Chondrocyte (in vitro differentiated cells): ENCODE measurements at regions not wholly inside any gene's neighbourhood (a gene's known extent, or its start where the extent isn't known, plus 50 kb on each side); places are given as distances from the start of the nearest gene placed in this dataset.
"Not testable (repeated sequence)": the region's sequence is repeated elsewhere in the genome, so short reads cannot be mapped to it uniquely, and the experiment has no call there.

Experiments used
- DNase-seq: peaks from one replicate; pipeline ENCODE4 v3.0.0; 2021; ENCODE audit warnings: mixed read lengths, low spot score
- H3K27ac Mint-ChIP-seq: one replicate; pipeline ENCODE4 v1.8.0; 2021; ENCODE audit warnings: mild to moderate bottlenecking, moderate library complexity, mixed read lengths; ENCODE audit not compliant: unreplicated experiment
- H3K27me3 Mint-ChIP-seq: 2 replicates; pipeline ENCODE4 v1.8.0; 2021; ENCODE audit warnings: low read depth, mixed read lengths
- H3K36me3 Mint-ChIP-seq: 2 replicates; pipeline ENCODE4 v1.8.0; 2021; ENCODE audit warnings: low read depth, mixed read lengths
- H3K4me1 Mint-ChIP-seq: 2 replicates; pipeline ENCODE4 v1.8.0; 2021; ENCODE audit warnings: low read depth, mild to moderate bottlenecking, mixed read lengths
- H3K4me3 Mint-ChIP-seq: one replicate; pipeline ENCODE4 v1.8.0; 2021; ENCODE audit warnings: mild to moderate bottlenecking, moderate library complexity, mixed read lengths; ENCODE audit not compliant: unreplicated experiment
- H3K9me3 Mint-ChIP-seq: 2 replicates; pipeline ENCODE4 v1.8.0; 2021; ENCODE audit warnings: low read depth, mixed read lengths
- TF ChIP-seq, protein P1 (sequence below): fragments of 200-600 bp; sonication (generic); IDR thresholded peaks from 2 replicates; pipeline ENCODE4 v1.5.0; 2021; ENCODE audit warnings: antibody characterized with exemption, mild to moderate bottlenecking, moderate library complexity

DNA sequence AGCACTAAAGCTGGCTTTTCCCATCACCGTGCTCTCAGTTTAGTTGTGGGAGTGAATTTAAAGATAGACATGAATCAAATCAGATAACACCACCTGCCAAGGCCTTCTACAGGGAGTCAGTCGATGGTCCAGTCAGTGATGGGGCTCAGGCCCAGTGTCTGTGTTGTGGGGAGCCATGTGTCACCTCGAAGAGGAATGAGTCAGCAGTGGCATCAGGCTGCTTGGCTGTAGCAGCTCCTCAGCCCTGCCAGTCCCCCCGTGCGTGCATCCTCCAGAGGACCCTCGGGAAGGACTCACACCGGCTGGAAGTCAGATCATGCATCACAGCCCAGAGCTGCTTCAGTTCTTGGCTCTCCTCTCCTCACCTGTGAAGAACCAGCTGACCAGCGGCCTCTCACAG lies 420.4 kb upstream of the RAB6C start:
- TF ChIP-seq, protein P1, sequence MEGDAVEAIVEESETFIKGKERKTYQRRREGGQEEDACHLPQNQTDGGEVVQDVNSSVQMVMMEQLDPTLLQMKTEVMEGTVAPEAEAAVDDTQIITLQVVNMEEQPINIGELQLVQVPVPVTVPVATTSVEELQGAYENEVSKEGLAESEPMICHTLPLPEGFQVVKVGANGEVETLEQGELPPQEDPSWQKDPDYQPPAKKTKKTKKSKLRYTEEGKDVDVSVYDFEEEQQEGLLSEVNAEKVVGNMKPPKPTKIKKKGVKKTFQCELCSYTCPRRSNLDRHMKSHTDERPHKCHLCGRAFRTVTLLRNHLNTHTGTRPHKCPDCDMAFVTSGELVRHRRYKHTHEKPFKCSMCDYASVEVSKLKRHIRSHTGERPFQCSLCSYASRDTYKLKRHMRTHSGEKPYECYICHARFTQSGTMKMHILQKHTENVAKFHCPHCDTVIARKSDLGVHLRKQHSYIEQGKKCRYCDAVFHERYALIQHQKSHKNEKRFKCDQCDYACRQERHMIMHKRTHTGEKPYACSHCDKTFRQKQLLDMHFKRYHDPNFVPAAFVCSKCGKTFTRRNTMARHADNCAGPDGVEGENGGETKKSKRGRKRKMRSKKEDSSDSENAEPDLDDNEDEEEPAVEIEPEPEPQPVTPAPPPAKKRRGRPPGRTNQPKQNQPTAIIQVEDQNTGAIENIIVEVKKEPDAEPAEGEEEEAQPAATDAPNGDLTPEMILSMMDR, result no peak
- no peaks in the 10 kb centered on the region for H3K4me1 Mint-ChIP-seq
- peaks cover 11% of the 10 kb centered on the region for H3K9me3 Mint-ChIP-seq
- no peak overlapping the region for H3K4me3 Mint-ChIP-seq
- no peak overlapping the region for H3K27ac Mint-ChIP-seq
- H3K36me3 Mint-ChIP-seq, result no peaks in the 10 kb centered on the region
- no peak for DNase-seq
- H3K27me3 Mint-ChIP-seq, result peaks cover 3% of the 10 kb centered on the region

DNA sequence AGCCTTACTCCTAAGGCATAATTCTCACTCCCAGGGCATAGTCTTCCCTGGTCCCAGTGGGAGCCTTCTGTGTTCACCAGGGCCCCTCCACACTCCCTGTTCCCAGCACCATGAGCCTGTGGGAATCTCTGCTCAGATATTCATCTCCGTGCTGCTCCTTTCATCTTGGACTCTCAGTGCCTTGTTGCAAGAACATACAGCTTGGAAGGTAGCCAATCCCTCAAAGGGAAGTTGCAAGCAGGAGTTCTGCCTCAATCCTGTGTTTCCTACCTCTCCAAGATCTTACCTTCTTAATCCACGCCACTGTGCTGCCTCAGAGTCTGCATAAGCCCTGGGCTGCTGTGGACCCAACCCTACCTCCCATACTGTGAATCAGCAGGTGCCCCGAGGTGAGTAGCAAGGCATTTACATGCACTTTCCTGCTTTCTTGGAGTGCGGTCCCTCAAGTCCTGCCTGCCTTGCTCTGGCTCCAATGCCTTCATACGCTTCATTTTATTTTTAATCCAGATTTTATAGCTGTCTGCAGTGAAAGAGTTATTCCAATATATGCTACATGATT lies 413.8 kb upstream of the RAB6C start:
- Mint-ChIP-seq H3K4me1 (no peaks in the 10 kb centered on the region), H3K27me3 (no peaks in the 10 kb centered on the region), H3K4me3 (no peak overlapping the region), H3K27ac (no peak overlapping the region), H3K36me3 (peaks cover 4% of the 10 kb centered on the region), H3K9me3 (peaks cover 20% of the 10 kb centered on the region)
- TF ChIP-seq, protein P1, result no peak
- DNase-seq, result no peak

DNA sequence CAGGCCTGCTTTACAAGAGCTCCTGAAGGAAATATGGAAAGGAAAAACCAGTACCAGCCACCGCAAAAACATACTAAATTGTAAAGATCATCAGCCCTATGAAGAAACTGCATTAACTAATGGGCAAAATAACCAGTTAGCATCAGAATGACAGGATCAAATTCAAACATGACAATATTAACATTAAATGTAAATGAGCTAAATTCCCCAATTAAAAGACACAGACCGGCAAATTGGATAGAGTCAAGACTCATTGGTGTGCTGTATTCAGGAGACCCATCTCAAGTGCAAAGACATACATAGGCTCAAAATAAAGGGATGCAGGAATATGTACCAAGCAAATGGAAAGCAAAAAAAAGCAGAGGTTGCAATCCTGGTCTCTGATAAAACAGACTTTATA lies 408.7 kb upstream of the RAB6C start:
- not testable (repeated sequence) for H3K4me1 Mint-ChIP-seq

DNA sequence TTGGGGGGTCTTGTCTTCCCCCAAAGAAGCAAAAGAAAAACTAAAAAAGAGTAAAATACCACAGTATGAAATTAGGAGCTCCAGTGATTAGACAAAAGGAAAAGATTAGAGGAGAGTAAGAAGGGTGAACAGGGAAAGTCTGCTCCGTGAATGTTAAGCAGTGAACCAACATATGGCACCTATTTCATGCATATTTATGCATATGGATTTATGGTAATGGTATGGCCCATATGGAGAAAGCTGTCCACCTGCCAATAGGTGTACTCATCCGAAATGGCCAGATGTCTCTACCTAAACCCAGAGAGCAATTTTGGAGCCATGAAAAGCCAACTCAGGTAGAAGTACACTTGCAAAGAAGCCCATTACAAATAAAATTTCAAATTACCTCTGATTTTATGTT lies 404.0 kb upstream of the RAB6C start:
- H3K36me3 Mint-ChIP-seq, result no peaks in the 10 kb centered on the region

More for the DNA sequence above, 408.7 kb upstream of the RAB6C start:
- not testable (repeated sequence) for H3K27ac Mint-ChIP-seq, H3K27me3 Mint-ChIP-seq, H3K36me3 Mint-ChIP-seq, DNase-seq, H3K4me3 Mint-ChIP-seq
- H3K9me3 Mint-ChIP-seq, result peaks cover 49% of the 10 kb centered on the region

DNA sequence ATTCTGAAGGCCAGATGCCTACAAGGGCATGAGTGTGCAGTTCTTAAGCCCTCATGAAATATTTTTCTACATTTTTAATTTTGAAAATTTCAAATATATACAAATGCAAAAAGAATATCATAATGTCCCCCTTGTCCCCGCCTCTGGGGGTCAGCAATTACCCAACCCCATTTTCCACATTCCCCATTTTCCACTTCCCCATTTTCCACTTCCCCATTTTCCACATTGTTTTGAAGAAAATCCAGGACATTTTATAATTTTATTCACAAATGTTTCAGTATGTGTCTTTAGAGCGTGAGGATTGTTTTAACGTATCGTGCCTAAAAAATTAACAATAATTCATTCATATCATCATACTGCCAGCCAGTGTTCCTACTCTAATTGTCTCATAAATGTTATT lies 403.6 kb upstream of the RAB6C start:
- TF ChIP-seq, protein P1, result no peak
- no peak overlapping the region for H3K4me3 Mint-ChIP-seq
- peaks cover 26% of the 10 kb centered on the region for H3K9me3 Mint-ChIP-seq
- no peaks in the 10 kb centered on the region for H3K36me3 Mint-ChIP-seq
- DNase-seq, result no peak
- H3K27me3 Mint-ChIP-seq, result no peaks in the 10 kb centered on the region
- no peaks in the 10 kb centered on the region for H3K4me1 Mint-ChIP-seq
- H3K27ac Mint-ChIP-seq, result no peak overlapping the region

More for the DNA sequence above, 404.0 kb upstream of the RAB6C start:
- Mint-ChIP-seq H3K9me3 (peaks cover 30% of the 10 kb centered on the region), H3K4me1 (no peaks in the 10 kb centered on the region), H3K4me3 (no peak overlapping the region), H3K27me3 (no peaks in the 10 kb centered on the region), H3K27ac (no peak overlapping the region)
- no peak for DNase-seq
- TF ChIP-seq, protein P1, result no peak

DNA sequence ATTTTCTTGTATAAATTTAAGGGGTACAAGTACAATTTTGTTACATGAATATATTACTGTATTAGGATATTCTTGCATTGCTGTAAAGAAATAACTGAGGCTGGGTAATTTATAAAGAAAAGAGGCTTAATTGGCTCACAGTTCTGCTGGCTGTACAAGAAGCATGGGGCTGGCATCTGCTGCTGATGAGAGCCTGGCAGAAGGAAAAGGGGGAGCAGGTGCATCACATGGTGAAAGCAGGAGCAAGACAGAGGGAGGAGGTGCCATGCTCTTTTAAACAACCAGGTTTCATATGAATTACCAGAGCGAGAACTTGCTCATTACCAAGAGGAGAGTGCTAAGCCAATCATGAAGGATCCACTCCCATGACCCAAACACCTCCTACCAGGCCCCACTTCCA lies 399.5 kb upstream of the RAB6C start:
- Mint-ChIP-seq H3K4me3 (no peak overlapping the region), H3K4me1 (no peaks in the 10 kb centered on the region), H3K27me3 (no peaks in the 10 kb centered on the region), H3K9me3 (peaks cover 13% of the 10 kb centered on the region), H3K36me3 (no peaks in the 10 kb centered on the region), H3K27ac (no peak overlapping the region)
- TF ChIP-seq, protein P1, result no peak
- DNase-seq, result no peak
